Prostate gland (tissue), 2 donors: ENCODE measurements at regions not wholly inside any gene's neighbourhood (a gene's known extent, or its start where the extent isn't known, plus 50 kb on each side); places are given as distances from the start of the nearest gene placed in this dataset.

Experiments used
- POLR2A ChIP-seq: fragments of 450-650 bp; IDR thresholded peaks from one replicate; pipeline ENCODE4 v1.6.1; 2016; ENCODE audit warnings: antibody characterized with exemption, mild to moderate bottlenecking
- POLR2AphosphoS5 ChIP-seq: sonication (generic); formaldehyde crosslinking; IDR thresholded peaks from one replicate; pipeline ENCODE4 v1.6.1; 2017; ENCODE audit warnings: antibody characterized with exemption
- TF ChIP-seq, protein P1 (sequence below), 4 experiments: fragments of 200-600 bp in 2 of 4; fragments of 450-650 bp in 2 of 4; sonication (generic) in 2 of 4; IDR thresholded peaks; 1 replicate in 3 of 4; 2 replicates in 1 of 4; pipeline ENCODE4 v1.5.1; 2016 to 2019; ENCODE audit warnings: antibody characterized with exemption in 4 of 4, mild to moderate bottlenecking in 2 of 4, moderate library complexity in 2 of 4

DNA sequence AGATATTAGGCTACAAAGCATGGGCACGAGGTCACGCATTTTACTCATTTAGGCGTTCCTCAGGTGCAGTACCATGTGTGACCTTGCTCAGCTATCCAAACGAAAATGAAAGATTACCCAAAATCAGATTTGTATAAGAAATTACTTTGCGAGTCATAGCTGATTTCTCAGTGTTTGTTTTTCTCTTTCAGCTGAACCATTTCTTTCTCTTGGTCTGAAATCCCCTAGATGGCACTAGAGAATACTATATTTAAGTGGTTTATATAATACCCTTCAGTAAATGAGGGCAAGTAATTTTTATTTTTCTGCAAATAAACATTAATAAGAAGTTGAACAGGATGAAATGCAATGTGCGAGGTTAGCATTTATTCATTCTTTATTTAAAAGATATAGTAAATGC, 496.6 kb downstream of the STIM2 start:
- TF ChIP-seq, protein P1, sequence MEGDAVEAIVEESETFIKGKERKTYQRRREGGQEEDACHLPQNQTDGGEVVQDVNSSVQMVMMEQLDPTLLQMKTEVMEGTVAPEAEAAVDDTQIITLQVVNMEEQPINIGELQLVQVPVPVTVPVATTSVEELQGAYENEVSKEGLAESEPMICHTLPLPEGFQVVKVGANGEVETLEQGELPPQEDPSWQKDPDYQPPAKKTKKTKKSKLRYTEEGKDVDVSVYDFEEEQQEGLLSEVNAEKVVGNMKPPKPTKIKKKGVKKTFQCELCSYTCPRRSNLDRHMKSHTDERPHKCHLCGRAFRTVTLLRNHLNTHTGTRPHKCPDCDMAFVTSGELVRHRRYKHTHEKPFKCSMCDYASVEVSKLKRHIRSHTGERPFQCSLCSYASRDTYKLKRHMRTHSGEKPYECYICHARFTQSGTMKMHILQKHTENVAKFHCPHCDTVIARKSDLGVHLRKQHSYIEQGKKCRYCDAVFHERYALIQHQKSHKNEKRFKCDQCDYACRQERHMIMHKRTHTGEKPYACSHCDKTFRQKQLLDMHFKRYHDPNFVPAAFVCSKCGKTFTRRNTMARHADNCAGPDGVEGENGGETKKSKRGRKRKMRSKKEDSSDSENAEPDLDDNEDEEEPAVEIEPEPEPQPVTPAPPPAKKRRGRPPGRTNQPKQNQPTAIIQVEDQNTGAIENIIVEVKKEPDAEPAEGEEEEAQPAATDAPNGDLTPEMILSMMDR (IDR thresholded peaks at IDR 0.05) = peak in 2 of 4 experiments; percentile 33 to 37
- no peak for TF ChIP-seq POLR2A
- no peak for TF ChIP-seq POLR2AphosphoS5
